ENCODE measurements at regions not wholly inside any gene's neighbourhood (a gene's known extent, or its start where the extent isn't known, plus 50 kb on each side); places are given as distances from the start of the nearest gene placed in this dataset.

GRCh38 chr19:31501427-31502195 lies 152.4 kb upstream of the TSHZ3 start:
- H3K9me3 ChIP-seq (ENCODE audit: low read length) = no peaks in the 10 kb centered on the region
- BruUV-seq (replicated peaks) = no TSS peak
- no peak overlapping the region for H3K4me3 ChIP-seq (ENCODE audit: low read depth, low read length, poor library complexity, severe bottlenecking)
- H3K79me2 ChIP-seq (ENCODE audit: insufficient read depth, low read depth, low read length) = no peaks in the 10 kb centered on the region
- DNase-seq (ENCODE audit: low spot score) = no peak
- H3K4me1 ChIP-seq (ENCODE audit: insufficient read depth, low read length, poor library complexity, severe bottlenecking) = no peaks in the 10 kb centered on the region
- H3K9me2 ChIP-seq (ENCODE audit: insufficient read depth, low read length) = no peaks in the 10 kb centered on the region
- intact Hi-C loops (cut with micrococcal nuclease; ENCODE audit: unreplicated experiment) = no loop called here
- no peak overlapping the region for H3K4me2 ChIP-seq (ENCODE audit: low read length)
- no peak for TF ChIP-seq CTCF (conservative IDR thresholded peaks at IDR 0.05; ENCODE audit: low read length)
- TF ChIP-seq EZH2phosphoT487 (IDR thresholded peaks at IDR 0.05; ENCODE audit: borderline replicate concordance, low read depth, low read length) = no peak
- H3K36me3 ChIP-seq (ENCODE audit: insufficient read depth, low read length) = no peaks in the 10 kb centered on the region
- H4K20me1 ChIP-seq (ENCODE audit: insufficient read depth, low read length) = no peaks in the 10 kb centered on the region
- ChIA-PET POLR2A (no interaction called here), CTCF (ENCODE audit: unreplicated experiment) (no interaction called here)
- H3K27ac ChIP-seq (ENCODE audit: low read depth, low read length, poor library complexity, severe bottlenecking) = no peak overlapping the region
- no peak overlapping the region for H2AFZ ChIP-seq (ENCODE audit: low read length)

GRCh38 chr19:31502536-31503170 lies 153.4 kb upstream of the TSHZ3 start:
- intact Hi-C loops (cut with micrococcal nuclease; ENCODE audit: unreplicated experiment) = no loop called here
- Histone ChIP-seq H3K4me1 (ENCODE audit: insufficient read depth, low read length, poor library complexity, severe bottlenecking) (no peaks in the 10 kb centered on the region), H3K27ac (ENCODE audit: low read depth, low read length, poor library complexity, severe bottlenecking) (no peak overlapping the region), H3K9me2 (ENCODE audit: insufficient read depth, low read length) (no peaks in the 10 kb centered on the region), H2AFZ (ENCODE audit: low read length) (no peak overlapping the region), H3K79me2 (ENCODE audit: insufficient read depth, low read depth, low read length) (no peaks in the 10 kb centered on the region), H4K20me1 (ENCODE audit: insufficient read depth, low read length) (no peaks in the 10 kb centered on the region), H3K4me2 (ENCODE audit: low read length) (no peak overlapping the region), H3K9me3 (ENCODE audit: low read length) (no peaks in the 10 kb centered on the region), H3K36me3 (ENCODE audit: insufficient read depth, low read length) (no peaks in the 10 kb centered on the region), H3K4me3 (ENCODE audit: low read depth, low read length, poor library complexity, severe bottlenecking) (no peak overlapping the region)
- DNase-seq (ENCODE audit: low spot score) = no peak
- TF ChIP-seq CTCF (conservative IDR thresholded peaks at IDR 0.05; ENCODE audit: low read length) = no peak
- CTCF ChIA-PET (ENCODE audit: unreplicated experiment) = no interaction called here
- POLR2A ChIA-PET = no interaction called here
- BruUV-seq (replicated peaks) = no TSS peak

GRCh38 chr19:31503211-31503610 lies 154.0 kb upstream of the TSHZ3 start:
- no peak for TF ChIP-seq CTCF (conservative IDR thresholded peaks at IDR 0.05; ENCODE audit: low read length)
- TF ChIP-seq EZH2phosphoT487 (IDR thresholded peaks at IDR 0.05; ENCODE audit: borderline replicate concordance, low read depth, low read length) = no peak
- H3K4me3 ChIP-seq (ENCODE audit: low read depth, low read length, poor library complexity, severe bottlenecking) = no peak overlapping the region
- H3K36me3 ChIP-seq (ENCODE audit: insufficient read depth, low read length) = no peaks in the 10 kb centered on the region
- no peaks in the 10 kb centered on the region for H3K9me3 ChIP-seq (ENCODE audit: low read length)
- H3K27ac ChIP-seq (ENCODE audit: low read depth, low read length, poor library complexity, severe bottlenecking) = no peak overlapping the region
- POLR2A ChIA-PET = no interaction called here
- no peak overlapping the region for H2AFZ ChIP-seq (ENCODE audit: low read length)
- no peaks in the 10 kb centered on the region for H3K79me2 ChIP-seq (ENCODE audit: insufficient read depth, low read depth, low read length)
- intact Hi-C loops (cut with micrococcal nuclease; ENCODE audit: unreplicated experiment) = no loop called here
- no peak overlapping the region for H3K4me2 ChIP-seq (ENCODE audit: low read length)
- H4K20me1 ChIP-seq (ENCODE audit: insufficient read depth, low read length) = no peaks in the 10 kb centered on the region
- CTCF ChIA-PET (ENCODE audit: unreplicated experiment) = no interaction called here
- H3K9me2 ChIP-seq (ENCODE audit: insufficient read depth, low read length) = no peaks in the 10 kb centered on the region
- no peak for DNase-seq (ENCODE audit: low spot score)
- BruUV-seq (replicated peaks) = no TSS peak
- H3K4me1 ChIP-seq (ENCODE audit: insufficient read depth, low read length, poor library complexity, severe bottlenecking) = no peaks in the 10 kb centered on the region
